Uterus (tissue), 3 donors: ENCODE measurements at regions not wholly inside any gene's neighbourhood (a gene's known extent, or its start where the extent isn't known, plus 50 kb on each side); places are given as distances from the start of the nearest gene placed in this dataset.

Experiments
- DNase-seq, 2 donors: peaks; one replicate each; pipeline ENCODE4 v3.0.0-alpha.2; 2019 to 2020
- H3K27ac ChIP-seq, 2 donors: fragments of 200-600 bp; sonication (generic); 1 replicate in 1 of 2; 2 replicates in 1 of 2; pipeline ENCODE4 v1.5.1; 2016 to 2018
- H3K27me3 ChIP-seq, 2 donors: fragments of 200-600 bp; sonication (generic); one replicate each; pipeline ENCODE4 v1.5.1; 2018 to 2019; ENCODE audit warnings: control low read depth in 1 of 2
- H3K36me3 ChIP-seq, 2 donors: fragments of 200-600 bp; sonication (generic); one replicate each; pipeline ENCODE4 v1.5.1; 2019; ENCODE audit warnings: control low read depth in 1 of 2
- H3K4me1 ChIP-seq, 2 donors: fragments of 200-600 bp; sonication (generic); one replicate each; pipeline ENCODE4 v1.5.1; 2018 to 2019; ENCODE audit warnings: control low read depth in 1 of 2
- H3K4me3 ChIP-seq, 2 donors: fragments of 200-600 bp; sonication (generic); 1 replicate in 1 of 2; 2 replicates in 1 of 2; pipeline ENCODE4 v1.5.1; 2018 to 2019; ENCODE audit warnings: mild to moderate bottlenecking in 1 of 2
- H3K9me3 ChIP-seq, 2 donors: fragments of 200-600 bp; sonication (generic); one replicate each; pipeline ENCODE4 v1.5.1; 2019; ENCODE audit warnings: control low read depth in 1 of 2
- CTCF ChIP-seq, 4 experiments: fragments of 200-600 bp in 2 of 4; fragments of 450-650 bp in 2 of 4; sonication (generic) in 2 of 4; IDR thresholded peaks; one replicate each; pipeline ENCODE4 v1.5.1; 2016 to 2019; ENCODE audit warnings: antibody characterized with exemption in 4 of 4, mild to moderate bottlenecking in 2 of 4, moderate library complexity in 1 of 4
- POLR2A ChIP-seq, 2 donors: fragments of 450-650 bp; IDR thresholded peaks; one replicate each; pipeline ENCODE4 v1.6.1; 2016; ENCODE audit warnings: antibody characterized with exemption in 2 of 2, mild to moderate bottlenecking in 1 of 2, moderate library complexity in 1 of 2
- intact Hi-C: fragments of 100-400 bp; cut with DNase I; formaldehyde crosslinking; loops from one replicate; pipeline ENCODE4 v1.15.1; 2023; ENCODE audit warnings: low total_unique reads
- donor health status: DM: yes; HTN: yes; CAD: no.

- no peaks in the 10 kb centered on the region for H3K27me3 ChIP-seq
- H3K4me3 ChIP-seq = no peak overlapping the region
- TF ChIP-seq POLR2A (IDR thresholded peaks at IDR 0.05) (no peak), CTCF (IDR thresholded peaks at IDR 0.05) (no peak)
- no peaks in the 10 kb centered on the region for H3K9me3 ChIP-seq
- H3K36me3 ChIP-seq = no peaks in the 10 kb centered on the region
- intact Hi-C loops = no loop called here
- no peaks in the 10 kb centered on the region for H3K4me1 ChIP-seq
- no peak for DNase-seq
- H3K27ac ChIP-seq = no peak overlapping the region
Measured at GRCh38 chr7:136058546-136058945, 81.4 kb upstream of the MTPN start.

GRCh38 chr7:136057509-136057908 lies 80.3 kb upstream of the MTPN start:
- Histone ChIP-seq H3K27me3 (no peaks in the 10 kb centered on the region), H3K9me3 (no peaks in the 10 kb centered on the region), H3K36me3 (no peaks in the 10 kb centered on the region), H3K4me1 (no peaks in the 10 kb centered on the region), H3K4me3 (no peak overlapping the region), H3K27ac (no peak overlapping the region)
- intact Hi-C loops = no loop called here
- DNase-seq = no peak
- TF ChIP-seq POLR2A (IDR thresholded peaks at IDR 0.05) (no peak), CTCF (IDR thresholded peaks at IDR 0.05) (no peak)

GRCh38 chr7:136056651-136057231 lies 79.6 kb upstream of the MTPN start:
- Histone ChIP-seq H3K9me3 (no peaks in the 10 kb centered on the region), H3K36me3 (no peaks in the 10 kb centered on the region), H3K27me3 (no peaks in the 10 kb centered on the region), H3K27ac (no peak overlapping the region), H3K4me3 (no peak overlapping the region), H3K4me1 (no peaks in the 10 kb centered on the region)
- TF ChIP-seq CTCF (IDR thresholded peaks at IDR 0.05) = no peak
- no peak for TF ChIP-seq POLR2A (IDR thresholded peaks at IDR 0.05)
- intact Hi-C loops = no loop called here
- no peak for DNase-seq

DNA sequence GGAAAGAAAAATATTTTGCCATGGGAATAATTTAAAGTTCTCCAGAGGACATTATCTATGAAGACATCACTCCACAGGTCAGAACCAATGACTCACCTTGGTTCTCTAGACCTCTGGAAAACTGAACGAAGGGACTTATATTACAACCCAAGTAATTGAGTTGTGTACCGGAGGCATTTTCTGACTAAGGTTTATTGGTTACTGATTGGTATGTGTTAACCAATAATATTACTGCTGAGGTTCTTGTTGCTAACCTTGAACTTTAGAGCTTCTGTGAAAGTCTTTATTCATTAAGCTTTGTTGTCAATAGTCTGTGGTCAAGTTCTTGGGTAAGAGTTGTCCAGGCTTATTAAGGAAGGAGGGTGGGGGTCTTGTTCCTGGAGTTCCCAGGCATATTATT lies 78.1 kb upstream of the MTPN start:
- DNase-seq = no peak
- H3K36me3 ChIP-seq = no peaks in the 10 kb centered on the region
- no peaks in the 10 kb centered on the region for H3K4me1 ChIP-seq
- no peak overlapping the region for H3K4me3 ChIP-seq
- no peaks in the 10 kb centered on the region for H3K9me3 ChIP-seq
- no peaks in the 10 kb centered on the region for H3K27me3 ChIP-seq
- intact Hi-C loops = no loop called here
- no peak for TF ChIP-seq CTCF (IDR thresholded peaks at IDR 0.05)
- no peak for TF ChIP-seq POLR2A (IDR thresholded peaks at IDR 0.05)
- H3K27ac ChIP-seq = no peak overlapping the region

GRCh38 chr7:136053689-136054485 lies 76.7 kb upstream of the MTPN start:
- H3K4me1 ChIP-seq = no peaks in the 10 kb centered on the region
- H3K9me3 ChIP-seq = no peaks in the 10 kb centered on the region
- no peak overlapping the region for H3K4me3 ChIP-seq
- H3K27me3 ChIP-seq = no peaks in the 10 kb centered on the region
- intact Hi-C loops = no loop called here
- no peak for DNase-seq
- TF ChIP-seq POLR2A (IDR thresholded peaks at IDR 0.05) = no peak
- TF ChIP-seq CTCF (IDR thresholded peaks at IDR 0.05) = no peak
- no peaks in the 10 kb centered on the region for H3K36me3 ChIP-seq
- no peak overlapping the region for H3K27ac ChIP-seq
